GM23338 (cell line): ENCODE measurements at regions not wholly inside any gene's neighbourhood (a gene's known extent, or its start where the extent isn't known, plus 50 kb on each side); places are given as distances from the start of the nearest gene placed in this dataset.

ENCODE experiments used
- ATAC-seq: fragments of 200-7000 bp; cut with Tn5 transposase; 3 replicates; pipeline ENCODE4 v1.9.1; 2020
- DNase-seq: peaks from one replicate; pipeline ENCODE4 v3.0.0-alpha.2; 2015; ENCODE audit warnings: low spot score
- H2AFZ ChIP-seq: fragments of 200-600 bp; sonication (generic); 2 replicates; pipeline ENCODE4 v1.8.0; 2016; ENCODE audit warnings: antibody characterized with exemption, mild to moderate bottlenecking, moderate library complexity
- H3F3A ChIP-seq: fragments of 200-600 bp; sonication (generic); replicated peaks from 2 replicates; pipeline ENCODE4 v1.8.0; 2017; ENCODE audit warnings: antibody characterized with exemption, mixed run types, low read depth
- H3K27ac ChIP-seq: fragments of 200-600 bp; sonication (generic); 2 replicates; pipeline ENCODE4 v1.6.1; 2016; ENCODE audit warnings: low read depth
- H3K27me3 ChIP-seq: fragments of 200-600 bp; sonication (generic); 2 replicates; pipeline ENCODE4 v1.8.0; 2016; ENCODE audit warnings: mild to moderate bottlenecking, mixed run types, moderate library complexity; ENCODE audit not compliant: insufficient read depth
- H3K36me3 ChIP-seq: fragments of 200-600 bp; sonication (generic); 2 replicates; pipeline ENCODE4 v1.8.0; 2016; ENCODE audit warnings: mild to moderate bottlenecking; ENCODE audit not compliant: insufficient read depth
- H3K4me1 ChIP-seq: fragments of 200-600 bp; sonication (generic); 2 replicates; pipeline ENCODE4 v1.8.0; 2016; ENCODE audit warnings: mild to moderate bottlenecking, moderate library complexity; ENCODE audit not compliant: insufficient read depth
- H3K4me2 ChIP-seq: fragments of 200-600 bp; sonication (generic); 2 replicates; pipeline ENCODE4 v1.7.1; 2017; ENCODE audit warnings: mixed run types
- H3K4me3 ChIP-seq: fragments of 200-600 bp; sonication (generic); 2 replicates; pipeline ENCODE4 v1.6.1; 2016; ENCODE audit warnings: mixed run types
- H3K79me2 ChIP-seq: fragments of 200-600 bp; sonication (generic); replicated peaks from 2 replicates; pipeline ENCODE4 v1.8.0; 2017; ENCODE audit warnings: mild to moderate bottlenecking; ENCODE audit not compliant: insufficient read depth
- H3K9me2 ChIP-seq: fragments of 200-600 bp; sonication (generic); 2 replicates; pipeline ENCODE4 v1.8.0; 2017; ENCODE audit not compliant: insufficient read depth
- H4K20me1 ChIP-seq: fragments of 200-600 bp; sonication (generic); replicated peaks from 2 replicates; pipeline ENCODE4 v1.8.0; 2017; ENCODE audit warnings: mild to moderate bottlenecking; ENCODE audit not compliant: insufficient read depth
- H3K27ac Mint-ChIP-seq: 2 replicates; pipeline ENCODE4 v1.8.0; 2020; ENCODE audit warnings: inconsistent platforms, mild to moderate bottlenecking, moderate library complexity, mixed read lengths
- H3K27me3 Mint-ChIP-seq: 3 replicates; pipeline ENCODE4 v1.8.0; 2022; ENCODE audit warnings: low read depth, mild to moderate bottlenecking, moderate library complexity, mixed read lengths, inconsistent platforms; ENCODE audit not compliant: insufficient read depth, poor library complexity
- H3K36me3 Mint-ChIP-seq: 3 replicates; pipeline ENCODE4 v1.8.0; 2021; ENCODE audit warnings: low read depth, mild to moderate bottlenecking, inconsistent platforms, moderate library complexity, mixed read lengths
- H3K4me1 Mint-ChIP-seq: 3 replicates; pipeline ENCODE4 v1.8.0; 2020; ENCODE audit warnings: mild to moderate bottlenecking, inconsistent platforms, mixed read lengths
- H3K4me3 Mint-ChIP-seq: 3 replicates; pipeline ENCODE4 v1.8.0; 2021; ENCODE audit warnings: moderate library complexity, mild to moderate bottlenecking, inconsistent platforms, mixed read lengths
- H3K9me3 Mint-ChIP-seq: 3 replicates; pipeline ENCODE4 v1.8.0; 2020; ENCODE audit warnings: moderate library complexity, mild to moderate bottlenecking, inconsistent platforms, mixed read lengths
- TF ChIP-seq, protein P1 (sequence below): fragments of 250-450 bp; sonication (Bioruptor Pico); IDR thresholded peaks from 2 replicates; pipeline ENCODE4 v1.5.0; 2020; ENCODE audit warnings: mild to moderate bottlenecking, moderate library complexity
- TF ChIP-seq, protein P2 (sequence below): IDR thresholded peaks from 2 replicates; pipeline ENCODE4 v1.6.1; 2016; ENCODE audit warnings: antibody characterized with exemption
- TF ChIP-seq, protein P3 (sequence below): IDR thresholded peaks from one replicate; pipeline ENCODE4 v1.6.1; 2018; ENCODE audit warnings: antibody characterized with exemption; ENCODE audit not compliant: unreplicated experiment
- TF ChIP-seq, protein P4 (sequence below), 2 experiments: fragments of 200-600 bp in 1 of 2; sonication (generic) in 1 of 2; conservative IDR thresholded peaks; 2 replicates each; pipeline versions ENCODE4 v1.5.1 to v1.6.1; 2016 to 2017; ENCODE audit warnings: antibody characterized with exemption in 2 of 2, low read depth in 2 of 2, mild to moderate bottlenecking in 2 of 2, moderate library complexity in 1 of 2

- Mint-ChIP-seq H3K36me3 (peaks cover 3% of the 10 kb centered on the region; the same call in 1 of the 3 replicates), H3K4me3 (no peak overlapping the region)
Observed at GRCh38 chr2:8133363-8133762, 548.5 kb upstream of the ID2 start.

GRCh38 chr2:8133913-8134472 is 547.9 kb upstream of the ID2 start:
- H3K4me3 Mint-ChIP-seq, result no peak overlapping the region
- H3K36me3 Mint-ChIP-seq, result no peaks in the 10 kb centered on the region
- H3K9me3 Mint-ChIP-seq, result peaks cover 3% of the 10 kb centered on the region; the same call in 2 of the 3 replicates
- H3K36me3 ChIP-seq, result no peaks in the 10 kb centered on the region
- H3K4me1 Mint-ChIP-seq, result peaks cover 6% of the 10 kb centered on the region; the same call in 2 of the 3 replicates
- H3K27me3 ChIP-seq, result no peaks in the 10 kb centered on the region
- DNase-seq, result no peak
- no peak overlapping the region for H2AFZ ChIP-seq
- peaks cover 5% of the 10 kb centered on the region for H3K27me3 Mint-ChIP-seq
- no peak overlapping the region for H3K27ac ChIP-seq
- no peaks in the 10 kb centered on the region for H3F3A ChIP-seq
- no peak overlapping the region for H3K4me2 ChIP-seq
- no peak for ATAC-seq
- no peak overlapping the region for H3K27ac Mint-ChIP-seq
- H4K20me1 ChIP-seq, result no peaks in the 10 kb centered on the region
- H3K9me2 ChIP-seq, result no peaks in the 10 kb centered on the region
- H3K79me2 ChIP-seq, result no peaks in the 10 kb centered on the region
- no peaks in the 10 kb centered on the region for H3K4me1 ChIP-seq
- no peak overlapping the region for H3K4me3 ChIP-seq
- TF ChIP-seq, protein P1, sequence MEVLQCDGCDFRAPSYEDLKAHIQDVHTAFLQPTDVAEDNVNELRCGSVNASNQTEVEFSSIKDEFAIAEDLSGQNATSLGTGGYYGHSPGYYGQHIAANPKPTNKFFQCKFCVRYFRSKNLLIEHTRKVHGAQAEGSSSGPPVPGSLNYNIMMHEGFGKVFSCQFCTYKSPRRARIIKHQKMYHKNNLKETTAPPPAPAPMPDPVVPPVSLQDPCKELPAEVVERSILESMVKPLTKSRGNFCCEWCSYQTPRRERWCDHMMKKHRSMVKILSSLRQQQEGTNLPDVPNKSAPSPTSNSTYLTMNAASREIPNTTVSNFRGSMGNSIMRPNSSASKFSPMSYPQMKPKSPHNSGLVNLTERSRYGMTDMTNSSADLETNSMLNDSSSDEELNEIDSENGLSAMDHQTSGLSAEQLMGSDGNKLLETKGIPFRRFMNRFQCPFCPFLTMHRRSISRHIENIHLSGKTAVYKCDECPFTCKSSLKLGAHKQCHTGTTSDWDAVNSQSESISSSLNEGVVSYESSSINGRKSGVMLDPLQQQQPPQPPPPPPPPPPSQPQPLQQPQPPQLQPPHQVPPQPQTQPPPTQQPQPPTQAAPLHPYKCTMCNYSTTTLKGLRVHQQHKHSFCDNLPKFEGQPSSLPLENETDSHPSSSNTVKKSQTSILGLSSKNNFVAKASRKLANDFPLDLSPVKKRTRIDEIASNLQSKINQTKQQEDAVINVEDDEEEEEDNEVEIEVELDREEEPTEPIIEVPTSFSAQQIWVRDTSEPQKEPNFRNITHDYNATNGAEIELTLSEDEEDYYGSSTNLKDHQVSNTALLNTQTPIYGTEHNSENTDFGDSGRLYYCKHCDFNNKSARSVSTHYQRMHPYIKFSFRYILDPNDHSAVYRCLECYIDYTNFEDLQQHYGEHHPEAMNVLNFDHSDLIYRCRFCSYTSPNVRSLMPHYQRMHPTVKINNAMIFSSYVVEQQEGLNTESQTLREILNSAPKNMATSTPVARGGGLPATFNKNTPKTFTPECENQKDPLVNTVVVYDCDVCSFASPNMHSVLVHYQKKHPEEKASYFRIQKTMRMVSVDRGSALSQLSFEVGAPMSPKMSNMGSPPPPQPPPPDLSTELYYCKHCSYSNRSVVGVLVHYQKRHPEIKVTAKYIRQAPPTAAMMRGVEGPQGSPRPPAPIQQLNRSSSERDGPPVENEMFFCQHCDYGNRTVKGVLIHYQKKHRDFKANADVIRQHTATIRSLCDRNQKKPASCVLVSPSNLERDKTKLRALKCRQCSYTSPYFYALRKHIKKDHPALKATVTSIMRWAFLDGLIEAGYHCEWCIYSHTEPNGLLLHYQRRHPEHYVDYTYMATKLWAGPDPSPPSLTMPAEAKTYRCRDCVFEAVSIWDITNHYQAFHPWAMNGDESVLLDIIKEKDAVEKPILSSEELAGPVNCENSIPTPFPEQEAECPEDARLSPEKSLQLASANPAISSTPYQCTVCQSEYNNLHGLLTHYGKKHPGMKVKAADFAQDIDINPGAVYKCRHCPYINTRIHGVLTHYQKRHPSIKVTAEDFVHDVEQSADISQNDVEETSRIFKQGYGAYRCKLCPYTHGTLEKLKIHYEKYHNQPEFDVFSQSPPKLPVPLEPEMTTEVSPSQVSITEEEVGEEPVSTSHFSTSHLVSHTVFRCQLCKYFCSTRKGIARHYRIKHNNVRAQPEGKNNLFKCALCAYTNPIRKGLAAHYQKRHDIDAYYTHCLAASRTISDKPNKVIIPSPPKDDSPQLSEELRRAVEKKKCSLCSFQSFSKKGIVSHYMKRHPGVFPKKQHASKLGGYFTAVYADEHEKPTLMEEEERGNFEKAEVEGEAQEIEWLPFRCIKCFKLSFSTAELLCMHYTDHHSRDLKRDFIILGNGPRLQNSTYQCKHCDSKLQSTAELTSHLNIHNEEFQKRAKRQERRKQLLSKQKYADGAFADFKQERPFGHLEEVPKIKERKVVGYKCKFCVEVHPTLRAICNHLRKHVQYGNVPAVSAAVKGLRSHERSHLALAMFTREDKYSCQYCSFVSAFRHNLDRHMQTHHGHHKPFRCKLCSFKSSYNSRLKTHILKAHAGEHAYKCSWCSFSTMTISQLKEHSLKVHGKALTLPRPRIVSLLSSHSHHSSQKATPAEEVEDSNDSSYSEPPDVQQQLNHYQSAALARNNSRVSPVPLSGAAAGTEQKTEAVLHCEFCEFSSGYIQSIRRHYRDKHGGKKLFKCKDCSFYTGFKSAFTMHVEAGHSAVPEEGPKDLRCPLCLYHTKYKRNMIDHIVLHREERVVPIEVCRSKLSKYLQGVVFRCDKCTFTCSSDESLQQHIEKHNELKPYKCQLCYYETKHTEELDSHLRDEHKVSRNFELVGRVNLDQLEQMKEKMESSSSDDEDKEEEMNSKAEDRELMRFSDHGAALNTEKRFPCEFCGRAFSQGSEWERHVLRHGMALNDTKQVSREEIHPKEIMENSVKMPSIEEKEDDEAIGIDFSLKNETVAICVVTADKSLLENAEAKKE (CRISPR knock-in tag), result no peak
- TF ChIP-seq, protein P2, sequence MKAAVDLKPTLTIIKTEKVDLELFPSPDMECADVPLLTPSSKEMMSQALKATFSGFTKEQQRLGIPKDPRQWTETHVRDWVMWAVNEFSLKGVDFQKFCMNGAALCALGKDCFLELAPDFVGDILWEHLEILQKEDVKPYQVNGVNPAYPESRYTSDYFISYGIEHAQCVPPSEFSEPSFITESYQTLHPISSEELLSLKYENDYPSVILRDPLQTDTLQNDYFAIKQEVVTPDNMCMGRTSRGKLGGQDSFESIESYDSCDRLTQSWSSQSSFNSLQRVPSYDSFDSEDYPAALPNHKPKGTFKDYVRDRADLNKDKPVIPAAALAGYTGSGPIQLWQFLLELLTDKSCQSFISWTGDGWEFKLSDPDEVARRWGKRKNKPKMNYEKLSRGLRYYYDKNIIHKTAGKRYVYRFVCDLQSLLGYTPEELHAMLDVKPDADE, result no peak

More at GRCh38 chr2:8133363-8133762, 548.5 kb upstream of the ID2 start:
- no peaks in the 10 kb centered on the region for H3K36me3 ChIP-seq
- no peaks in the 10 kb centered on the region for H3K27me3 ChIP-seq
- DNase-seq (peak; percentile 42), ATAC-seq (peak; percentile 65)
- H3K79me2 ChIP-seq, result no peaks in the 10 kb centered on the region
- H3K27ac Mint-ChIP-seq, result peak overlapping the region; percentile 73; the same call in 1 of the 2 replicates
- H2AFZ ChIP-seq, result 0 out of 2 replicates have a peak overlapping the region, but pooled peaks have one; percentile 52
- no peak overlapping the region for H3K4me3 ChIP-seq
- no peak overlapping the region for H3K27ac ChIP-seq
- H4K20me1 ChIP-seq, result no peaks in the 10 kb centered on the region
- H3K27me3 Mint-ChIP-seq, result peaks cover 5% of the 10 kb centered on the region
- H3K4me1 Mint-ChIP-seq, result peaks cover 6% of the 10 kb centered on the region; the same call in 2 of the 3 replicates
- H3K4me1 ChIP-seq, result no peaks in the 10 kb centered on the region
- no peak overlapping the region for H3K4me2 ChIP-seq
- TF ChIP-seq, protein P3, sequence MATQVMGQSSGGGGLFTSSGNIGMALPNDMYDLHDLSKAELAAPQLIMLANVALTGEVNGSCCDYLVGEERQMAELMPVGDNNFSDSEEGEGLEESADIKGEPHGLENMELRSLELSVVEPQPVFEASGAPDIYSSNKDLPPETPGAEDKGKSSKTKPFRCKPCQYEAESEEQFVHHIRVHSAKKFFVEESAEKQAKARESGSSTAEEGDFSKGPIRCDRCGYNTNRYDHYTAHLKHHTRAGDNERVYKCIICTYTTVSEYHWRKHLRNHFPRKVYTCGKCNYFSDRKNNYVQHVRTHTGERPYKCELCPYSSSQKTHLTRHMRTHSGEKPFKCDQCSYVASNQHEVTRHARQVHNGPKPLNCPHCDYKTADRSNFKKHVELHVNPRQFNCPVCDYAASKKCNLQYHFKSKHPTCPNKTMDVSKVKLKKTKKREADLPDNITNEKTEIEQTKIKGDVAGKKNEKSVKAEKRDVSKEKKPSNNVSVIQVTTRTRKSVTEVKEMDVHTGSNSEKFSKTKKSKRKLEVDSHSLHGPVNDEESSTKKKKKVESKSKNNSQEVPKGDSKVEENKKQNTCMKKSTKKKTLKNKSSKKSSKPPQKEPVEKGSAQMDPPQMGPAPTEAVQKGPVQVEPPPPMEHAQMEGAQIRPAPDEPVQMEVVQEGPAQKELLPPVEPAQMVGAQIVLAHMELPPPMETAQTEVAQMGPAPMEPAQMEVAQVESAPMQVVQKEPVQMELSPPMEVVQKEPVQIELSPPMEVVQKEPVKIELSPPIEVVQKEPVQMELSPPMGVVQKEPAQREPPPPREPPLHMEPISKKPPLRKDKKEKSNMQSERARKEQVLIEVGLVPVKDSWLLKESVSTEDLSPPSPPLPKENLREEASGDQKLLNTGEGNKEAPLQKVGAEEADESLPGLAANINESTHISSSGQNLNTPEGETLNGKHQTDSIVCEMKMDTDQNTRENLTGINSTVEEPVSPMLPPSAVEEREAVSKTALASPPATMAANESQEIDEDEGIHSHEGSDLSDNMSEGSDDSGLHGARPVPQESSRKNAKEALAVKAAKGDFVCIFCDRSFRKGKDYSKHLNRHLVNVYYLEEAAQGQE, result no peak
- TF ChIP-seq, protein P4, sequence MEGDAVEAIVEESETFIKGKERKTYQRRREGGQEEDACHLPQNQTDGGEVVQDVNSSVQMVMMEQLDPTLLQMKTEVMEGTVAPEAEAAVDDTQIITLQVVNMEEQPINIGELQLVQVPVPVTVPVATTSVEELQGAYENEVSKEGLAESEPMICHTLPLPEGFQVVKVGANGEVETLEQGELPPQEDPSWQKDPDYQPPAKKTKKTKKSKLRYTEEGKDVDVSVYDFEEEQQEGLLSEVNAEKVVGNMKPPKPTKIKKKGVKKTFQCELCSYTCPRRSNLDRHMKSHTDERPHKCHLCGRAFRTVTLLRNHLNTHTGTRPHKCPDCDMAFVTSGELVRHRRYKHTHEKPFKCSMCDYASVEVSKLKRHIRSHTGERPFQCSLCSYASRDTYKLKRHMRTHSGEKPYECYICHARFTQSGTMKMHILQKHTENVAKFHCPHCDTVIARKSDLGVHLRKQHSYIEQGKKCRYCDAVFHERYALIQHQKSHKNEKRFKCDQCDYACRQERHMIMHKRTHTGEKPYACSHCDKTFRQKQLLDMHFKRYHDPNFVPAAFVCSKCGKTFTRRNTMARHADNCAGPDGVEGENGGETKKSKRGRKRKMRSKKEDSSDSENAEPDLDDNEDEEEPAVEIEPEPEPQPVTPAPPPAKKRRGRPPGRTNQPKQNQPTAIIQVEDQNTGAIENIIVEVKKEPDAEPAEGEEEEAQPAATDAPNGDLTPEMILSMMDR (conservative IDR thresholded peaks at IDR 0.05; ENCODE audit: low read depth in 2 of 2), result peak; percentile 40 to 59
- H3K9me2 ChIP-seq, result no peaks in the 10 kb centered on the region
- H3K9me3 Mint-ChIP-seq, result peaks cover 7% of the 10 kb centered on the region; the same call in 2 of the 3 replicates
- no peaks in the 10 kb centered on the region for H3F3A ChIP-seq
